ENCODE measurements at regions not wholly inside any gene's neighbourhood (a gene's known extent, or its start where the extent isn't known, plus 50 kb on each side); places are given as distances from the start of the nearest gene placed in this dataset.

DNA sequence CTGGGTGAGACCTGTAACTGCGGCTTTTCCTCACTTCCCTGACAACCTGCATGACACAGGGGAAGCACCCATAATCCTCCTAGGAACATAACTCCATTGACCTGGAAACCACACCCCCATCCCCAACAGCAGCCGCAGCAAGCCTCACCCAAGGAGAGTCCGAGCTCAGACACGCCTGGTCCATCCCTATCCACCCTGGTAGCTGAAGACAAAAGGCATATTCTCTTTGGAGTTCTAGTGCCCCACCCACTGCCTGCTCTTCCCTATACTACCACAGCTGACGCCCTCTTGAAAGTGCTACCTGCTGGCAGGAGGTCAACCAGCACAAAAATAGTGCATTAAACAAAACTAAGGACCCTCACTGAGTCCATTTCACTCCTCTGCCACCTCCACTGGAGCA lies 1080.9 kb upstream of the IGFBP7 start:
- TF ChIP-seq, protein P1, sequence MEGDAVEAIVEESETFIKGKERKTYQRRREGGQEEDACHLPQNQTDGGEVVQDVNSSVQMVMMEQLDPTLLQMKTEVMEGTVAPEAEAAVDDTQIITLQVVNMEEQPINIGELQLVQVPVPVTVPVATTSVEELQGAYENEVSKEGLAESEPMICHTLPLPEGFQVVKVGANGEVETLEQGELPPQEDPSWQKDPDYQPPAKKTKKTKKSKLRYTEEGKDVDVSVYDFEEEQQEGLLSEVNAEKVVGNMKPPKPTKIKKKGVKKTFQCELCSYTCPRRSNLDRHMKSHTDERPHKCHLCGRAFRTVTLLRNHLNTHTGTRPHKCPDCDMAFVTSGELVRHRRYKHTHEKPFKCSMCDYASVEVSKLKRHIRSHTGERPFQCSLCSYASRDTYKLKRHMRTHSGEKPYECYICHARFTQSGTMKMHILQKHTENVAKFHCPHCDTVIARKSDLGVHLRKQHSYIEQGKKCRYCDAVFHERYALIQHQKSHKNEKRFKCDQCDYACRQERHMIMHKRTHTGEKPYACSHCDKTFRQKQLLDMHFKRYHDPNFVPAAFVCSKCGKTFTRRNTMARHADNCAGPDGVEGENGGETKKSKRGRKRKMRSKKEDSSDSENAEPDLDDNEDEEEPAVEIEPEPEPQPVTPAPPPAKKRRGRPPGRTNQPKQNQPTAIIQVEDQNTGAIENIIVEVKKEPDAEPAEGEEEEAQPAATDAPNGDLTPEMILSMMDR (conservative IDR thresholded peaks at IDR 0.05) = no peak
- TF ChIP-seq ZFX (IDR thresholded peaks at IDR 0.05) = no peak
